ENCODE measurements at regions not wholly inside any gene's neighbourhood (a gene's known extent, or its start where the extent isn't known, plus 50 kb on each side); places are given as distances from the start of the nearest gene placed in this dataset.

DNA sequence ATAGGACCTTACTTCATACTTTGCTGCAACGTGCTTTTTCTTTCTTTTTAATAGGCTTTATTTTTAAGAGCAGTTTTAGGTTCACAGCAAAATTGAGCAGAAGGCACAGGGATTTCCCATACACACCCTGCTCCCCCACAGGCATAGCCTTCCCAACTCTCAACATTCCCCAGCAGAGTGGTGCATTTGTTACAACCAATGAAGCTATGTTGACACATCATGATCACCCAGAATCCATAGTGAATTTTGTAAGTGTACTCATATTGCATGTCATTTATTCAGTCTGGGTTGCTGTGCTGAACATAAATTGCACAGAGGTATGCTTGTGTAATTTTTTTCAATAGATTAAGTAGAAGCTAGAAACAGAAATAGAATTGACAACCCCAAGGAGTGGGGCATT lies 327.3 kb downstream of the INHBA start:
- DNase-seq (ENCODE audit: low spot score) = no peak
- no peak overlapping the region for H3K27ac Mint-ChIP-seq (ENCODE audit: unreplicated experiment)
- peaks cover 7% of the 10 kb centered on the region for H3K4me1 Mint-ChIP-seq (ENCODE audit: low read depth)
- H3K27me3 Mint-ChIP-seq (ENCODE audit: low read depth) = no peaks in the 10 kb centered on the region
- no peaks in the 10 kb centered on the region for H3K9me3 Mint-ChIP-seq (ENCODE audit: low read depth)
- TF ChIP-seq, protein P1, sequence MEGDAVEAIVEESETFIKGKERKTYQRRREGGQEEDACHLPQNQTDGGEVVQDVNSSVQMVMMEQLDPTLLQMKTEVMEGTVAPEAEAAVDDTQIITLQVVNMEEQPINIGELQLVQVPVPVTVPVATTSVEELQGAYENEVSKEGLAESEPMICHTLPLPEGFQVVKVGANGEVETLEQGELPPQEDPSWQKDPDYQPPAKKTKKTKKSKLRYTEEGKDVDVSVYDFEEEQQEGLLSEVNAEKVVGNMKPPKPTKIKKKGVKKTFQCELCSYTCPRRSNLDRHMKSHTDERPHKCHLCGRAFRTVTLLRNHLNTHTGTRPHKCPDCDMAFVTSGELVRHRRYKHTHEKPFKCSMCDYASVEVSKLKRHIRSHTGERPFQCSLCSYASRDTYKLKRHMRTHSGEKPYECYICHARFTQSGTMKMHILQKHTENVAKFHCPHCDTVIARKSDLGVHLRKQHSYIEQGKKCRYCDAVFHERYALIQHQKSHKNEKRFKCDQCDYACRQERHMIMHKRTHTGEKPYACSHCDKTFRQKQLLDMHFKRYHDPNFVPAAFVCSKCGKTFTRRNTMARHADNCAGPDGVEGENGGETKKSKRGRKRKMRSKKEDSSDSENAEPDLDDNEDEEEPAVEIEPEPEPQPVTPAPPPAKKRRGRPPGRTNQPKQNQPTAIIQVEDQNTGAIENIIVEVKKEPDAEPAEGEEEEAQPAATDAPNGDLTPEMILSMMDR (IDR thresholded peaks at IDR 0.05) = no peak
- H3K4me3 Mint-ChIP-seq (ENCODE audit: unreplicated experiment) = no peak overlapping the region
- H3K36me3 Mint-ChIP-seq (ENCODE audit: low read depth) = no peaks in the 10 kb centered on the region

DNA sequence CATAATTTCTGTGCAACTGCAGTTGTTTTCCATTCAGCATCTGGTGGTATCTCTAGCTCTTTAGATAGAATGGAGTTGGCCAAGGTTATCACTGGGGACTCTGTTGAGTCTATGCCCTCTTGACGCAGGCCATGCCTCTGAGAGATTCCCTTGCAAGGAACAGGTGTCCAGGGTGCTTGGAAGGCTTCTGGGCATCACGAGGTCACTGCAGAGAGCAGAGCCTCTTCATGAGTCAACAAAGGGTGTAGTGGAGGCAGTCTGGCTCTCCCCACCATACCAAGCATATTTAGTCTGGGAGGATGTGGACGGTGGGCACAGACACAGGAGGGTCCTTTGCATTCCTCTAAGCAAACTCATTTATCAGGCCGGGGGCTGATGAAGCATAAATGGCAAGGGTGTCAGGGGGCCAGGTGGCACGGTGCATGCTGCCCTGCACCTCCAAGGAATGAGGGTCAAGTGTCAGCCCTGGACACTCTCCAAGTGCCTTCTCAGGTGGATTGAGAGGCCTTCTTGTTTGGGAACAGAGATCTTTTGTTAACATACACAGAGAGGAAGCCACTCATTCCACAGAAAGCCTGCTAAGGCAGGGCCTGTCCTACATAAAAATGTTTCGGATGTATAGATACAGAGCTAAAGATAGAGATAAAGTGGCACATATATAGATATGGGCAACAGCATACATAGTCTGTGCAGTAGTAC lies 328.6 kb downstream of the INHBA start:
- Mint-ChIP-seq H3K27ac (ENCODE audit: unreplicated experiment) (no peak overlapping the region), H3K4me3 (ENCODE audit: unreplicated experiment) (no peak overlapping the region), H3K4me1 (ENCODE audit: low read depth) (peaks cover 7% of the 10 kb centered on the region), H3K27me3 (ENCODE audit: low read depth) (no peaks in the 10 kb centered on the region), H3K9me3 (ENCODE audit: low read depth) (no peaks in the 10 kb centered on the region), H3K36me3 (ENCODE audit: low read depth) (no peaks in the 10 kb centered on the region)
- no peak for DNase-seq (ENCODE audit: low spot score)
- TF ChIP-seq, protein P1 (IDR thresholded peaks at IDR 0.05) = no peak

DNA sequence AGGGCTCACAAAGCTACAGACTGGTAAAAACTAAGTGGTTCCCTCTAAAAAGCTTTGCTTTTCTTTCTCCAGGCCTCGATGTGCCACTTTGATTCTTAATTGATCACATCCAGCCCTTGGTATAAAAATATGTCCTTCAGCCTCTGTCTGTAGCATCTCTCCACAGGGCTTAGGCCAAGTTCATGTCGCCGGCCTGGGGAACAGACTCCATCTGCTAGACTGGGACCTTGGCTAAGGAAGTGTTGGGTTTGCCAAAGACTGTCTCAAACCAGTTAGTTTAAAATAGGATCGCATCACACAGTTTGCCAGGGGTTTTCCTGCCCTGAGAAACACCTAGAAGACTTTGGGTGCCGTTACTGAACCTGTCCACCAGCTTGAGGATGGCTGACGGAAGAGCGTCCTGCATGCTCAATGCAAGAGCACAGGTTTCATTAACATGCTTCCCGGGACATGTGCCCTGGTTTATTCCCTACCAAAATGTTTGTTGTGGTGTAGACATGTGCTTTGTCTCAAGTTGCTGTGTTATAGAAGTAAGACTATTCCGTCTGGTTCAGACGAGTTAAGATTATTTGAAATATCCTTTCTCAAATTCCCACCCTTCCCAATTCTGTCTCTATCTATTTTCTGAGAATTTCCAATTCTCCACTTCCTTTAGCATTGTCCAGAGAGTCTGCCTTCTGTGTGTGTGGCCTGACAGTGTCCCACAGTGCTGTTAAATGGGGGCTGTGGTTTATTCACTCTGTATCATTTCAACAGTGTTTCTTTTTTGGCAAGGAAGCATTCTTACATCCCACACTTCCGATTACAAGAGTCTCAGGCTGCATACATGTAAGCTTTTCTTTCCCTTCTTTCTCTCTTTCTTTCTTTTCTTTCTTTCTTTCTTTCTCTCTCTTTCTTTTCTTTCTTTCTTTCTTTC lies 334.7 kb downstream of the INHBA start:
- TF ChIP-seq, protein P1 (IDR thresholded peaks at IDR 0.05) = no peak
- Mint-ChIP-seq H3K4me1 (ENCODE audit: low read depth) (no peaks in the 10 kb centered on the region), H3K27ac (ENCODE audit: unreplicated experiment) (no peak overlapping the region), H3K4me3 (ENCODE audit: unreplicated experiment) (no peak overlapping the region), H3K27me3 (ENCODE audit: low read depth) (no peaks in the 10 kb centered on the region), H3K36me3 (ENCODE audit: low read depth) (no peaks in the 10 kb centered on the region), H3K9me3 (ENCODE audit: low read depth) (peaks cover 10% of the 10 kb centered on the region)
- no peak for DNase-seq (ENCODE audit: low spot score)

DNA sequence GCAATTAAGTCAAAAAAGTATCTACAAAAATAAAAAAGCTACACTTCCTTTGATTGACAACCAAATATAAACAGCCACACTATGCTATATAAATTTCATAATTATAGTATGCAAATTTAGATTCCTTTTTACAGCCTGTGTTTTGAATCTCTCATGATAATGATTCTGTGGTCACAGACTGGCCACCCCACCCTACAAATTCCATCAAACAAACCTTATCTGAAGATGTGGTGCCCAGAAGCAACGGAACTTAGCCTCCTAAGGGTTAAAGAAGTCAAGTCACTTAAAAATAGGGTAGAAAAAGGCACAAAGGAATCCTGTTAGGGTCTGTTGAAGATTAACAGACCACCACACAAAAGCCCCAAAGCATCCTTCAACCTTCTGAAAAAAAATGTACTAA lies 351.8 kb downstream of the INHBA start:
- Mint-ChIP-seq H3K27ac (ENCODE audit: unreplicated experiment) (no peak overlapping the region), H3K4me1 (ENCODE audit: low read depth) (peaks cover 6% of the 10 kb centered on the region), H3K27me3 (ENCODE audit: low read depth) (no peaks in the 10 kb centered on the region), H3K4me3 (ENCODE audit: unreplicated experiment) (no peak overlapping the region), H3K9me3 (ENCODE audit: low read depth) (peaks cover 2% of the 10 kb centered on the region), H3K36me3 (ENCODE audit: low read depth) (no peaks in the 10 kb centered on the region)
- DNase-seq (ENCODE audit: low spot score) = no peak
- TF ChIP-seq, protein P1 (IDR thresholded peaks at IDR 0.05) = no peak

DNA sequence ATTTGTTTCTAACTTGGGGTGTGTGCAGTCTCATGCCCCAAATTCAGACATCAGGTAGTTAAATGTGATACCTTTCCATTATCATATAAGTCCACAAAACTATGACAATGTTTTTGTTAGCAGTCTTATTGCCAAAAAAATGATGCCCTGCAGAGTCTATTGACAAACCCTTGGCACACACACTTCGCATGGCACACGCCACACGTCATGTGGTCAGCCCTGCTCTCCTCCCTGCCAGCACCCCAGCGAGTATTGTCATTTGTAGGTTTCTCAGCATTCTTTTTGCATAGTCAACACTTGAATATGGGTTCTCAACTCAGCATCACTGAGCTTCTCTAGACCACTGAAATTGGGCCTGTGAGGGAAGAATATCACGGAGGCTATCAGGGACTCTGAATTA lies 356.0 kb downstream of the INHBA start:
- Mint-ChIP-seq H3K36me3 (ENCODE audit: low read depth) (peaks cover 2% of the 10 kb centered on the region), H3K9me3 (ENCODE audit: low read depth) (peaks cover 3% of the 10 kb centered on the region), H3K4me3 (ENCODE audit: unreplicated experiment) (no peak overlapping the region), H3K27ac (ENCODE audit: unreplicated experiment) (no peak overlapping the region), H3K4me1 (ENCODE audit: low read depth) (no peaks in the 10 kb centered on the region), H3K27me3 (ENCODE audit: low read depth) (no peaks in the 10 kb centered on the region)
- TF ChIP-seq, protein P1 (IDR thresholded peaks at IDR 0.05) = no peak
- DNase-seq (ENCODE audit: low spot score) = no peak
